HG02798 (cell line): ENCODE measurements at regions not wholly inside any gene's neighbourhood (a gene's known extent, or its start where the extent isn't known, plus 50 kb on each side); places are given as distances from the start of the nearest gene placed in this dataset.
"Not testable (repeated sequence)": the region's sequence is repeated elsewhere in the genome, so short reads cannot be mapped to it uniquely, and the experiment has no call there.

Experiments used
- ATAC-seq: cut with Tn5 transposase; IDR thresholded peaks from one replicate; pipeline ENCODE4 v1.9.1; 2021; ENCODE audit warnings: mild to moderate bottlenecking; ENCODE audit not compliant: unreplicated experiment, poor library complexity

GRCh38 chr7:124261710-124262109 lies 228.8 kb upstream of the TMEM229A start:
- no peak for ATAC-seq

GRCh38 chr7:124257638-124258308 lies 224.9 kb upstream of the TMEM229A start:
- ATAC-seq: no peak

- ATAC-seq: no peak
Measured at GRCh38 chr7:124255041-124255655, 222.3 kb upstream of the TMEM229A start.

DNA sequence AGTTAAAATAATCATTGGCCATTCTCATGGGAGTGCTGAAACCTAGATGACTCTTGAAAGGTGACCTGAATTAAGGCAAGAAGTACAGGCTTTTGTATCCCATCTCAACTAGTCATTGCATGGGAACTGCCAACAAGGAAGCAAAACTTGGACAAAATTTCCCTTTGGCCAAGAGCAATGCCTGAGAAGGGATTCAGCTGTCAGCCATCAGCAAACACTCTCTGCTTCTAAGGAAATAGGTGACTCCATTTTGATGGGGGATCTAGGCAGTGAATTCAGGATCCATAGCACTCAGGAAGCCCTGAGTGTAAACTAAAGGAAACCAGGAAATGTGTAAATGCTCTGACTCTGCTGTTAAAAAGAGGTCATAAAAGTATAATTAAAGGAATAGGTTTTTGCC lies 221.5 kb upstream of the TMEM229A start:
- no peak for ATAC-seq

- ATAC-seq: no peak
Measured at GRCh38 chr7:124251636-124252035, 218.8 kb upstream of the TMEM229A start.

DNA sequence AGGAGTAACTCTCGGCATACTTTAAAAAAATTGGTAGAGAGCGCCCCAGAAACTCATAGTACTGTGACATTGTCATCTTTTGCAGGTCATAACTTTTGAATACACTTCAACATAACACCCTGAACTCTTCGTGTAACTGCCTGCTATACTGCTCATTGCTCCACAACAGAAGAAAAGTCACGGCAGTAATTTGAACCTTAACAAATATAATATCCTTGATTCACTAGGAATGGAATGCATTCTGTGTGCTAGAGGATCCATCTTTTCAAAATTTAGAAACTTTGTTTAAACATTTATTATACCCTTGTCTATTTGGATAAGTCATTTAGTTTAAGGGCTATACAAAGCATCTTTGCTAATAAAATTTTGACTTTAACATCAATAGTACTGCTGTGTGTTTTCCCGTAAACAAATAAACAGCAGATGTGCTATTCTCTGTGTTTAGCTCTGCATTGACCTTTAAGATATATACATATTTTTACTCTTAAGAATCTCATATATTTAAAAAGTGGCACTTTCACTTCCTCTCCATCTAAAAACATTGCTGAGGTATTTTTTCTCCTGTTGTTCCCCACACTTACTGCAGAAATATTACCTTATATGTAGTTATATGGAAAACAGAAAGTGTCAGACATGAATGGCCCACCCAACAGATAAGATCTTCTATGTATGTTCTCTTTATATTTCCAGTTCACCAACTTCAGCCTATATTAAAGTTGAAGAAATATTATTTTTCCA lies 217.6 kb upstream of the TMEM229A start:
- no peak for ATAC-seq

GRCh38 chr7:124247691-124248090 lies 214.8 kb upstream of the TMEM229A start:
- no peak for ATAC-seq

DNA sequence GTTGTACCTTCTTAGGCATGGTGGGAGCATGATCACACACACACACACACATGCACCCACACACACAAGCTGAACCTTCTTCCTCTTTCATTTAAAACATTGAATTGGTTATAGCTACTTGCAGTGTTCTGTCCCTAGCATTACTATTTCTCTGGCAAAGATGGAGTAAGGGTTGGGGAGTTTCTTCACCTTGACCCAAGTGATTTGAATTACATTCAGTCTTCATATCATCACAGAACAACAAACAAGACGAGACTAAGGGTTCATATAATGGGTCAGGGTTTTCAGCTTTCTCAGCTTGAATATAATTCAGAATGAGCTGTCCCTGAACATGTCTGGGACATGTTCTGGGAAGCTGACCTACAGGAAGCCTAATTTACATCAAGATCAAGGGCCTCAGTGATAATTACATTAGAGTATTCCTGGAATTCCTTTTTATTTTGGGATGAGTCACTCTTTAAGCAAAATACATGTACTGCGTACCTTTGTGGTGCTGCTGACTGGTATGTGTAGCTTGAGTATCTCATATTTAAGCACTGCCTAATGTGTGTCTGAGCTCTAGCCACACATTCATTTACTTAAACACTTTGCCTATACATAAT lies 213.5 kb upstream of the TMEM229A start:
- no peak for ATAC-seq

- ATAC-seq: not testable (repeated sequence)
Measured at GRCh38 chr7:124244469-124244868, 211.6 kb upstream of the TMEM229A start.

- ATAC-seq: no peak
Measured at GRCh38 chr7:124219681-124220080, 186.8 kb upstream of the TMEM229A start.

DNA sequence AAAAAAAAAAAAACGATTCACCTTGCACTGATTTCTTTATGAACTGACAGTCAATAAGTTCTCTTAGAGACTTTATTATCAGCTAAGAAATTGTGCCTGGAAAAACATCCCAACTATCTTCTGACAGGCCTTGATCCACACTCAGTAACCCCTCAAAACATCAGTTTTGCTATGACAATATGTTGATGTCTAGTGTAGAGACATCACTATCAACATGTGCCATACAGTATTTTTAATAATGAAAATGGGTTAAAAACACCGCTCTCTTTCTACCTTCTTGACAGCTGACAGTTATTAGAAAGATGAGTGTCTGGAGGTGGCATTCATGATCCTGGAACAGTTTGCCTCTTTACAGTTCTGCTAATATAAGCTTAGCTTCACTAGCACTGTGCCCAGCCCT lies 175.8 kb upstream of the TMEM229A start:
- ATAC-seq: peak; percentile 4

- ATAC-seq: peak; percentile 89
Measured at GRCh38 chr7:124208173-124208572, 175.3 kb upstream of the TMEM229A start.

DNA sequence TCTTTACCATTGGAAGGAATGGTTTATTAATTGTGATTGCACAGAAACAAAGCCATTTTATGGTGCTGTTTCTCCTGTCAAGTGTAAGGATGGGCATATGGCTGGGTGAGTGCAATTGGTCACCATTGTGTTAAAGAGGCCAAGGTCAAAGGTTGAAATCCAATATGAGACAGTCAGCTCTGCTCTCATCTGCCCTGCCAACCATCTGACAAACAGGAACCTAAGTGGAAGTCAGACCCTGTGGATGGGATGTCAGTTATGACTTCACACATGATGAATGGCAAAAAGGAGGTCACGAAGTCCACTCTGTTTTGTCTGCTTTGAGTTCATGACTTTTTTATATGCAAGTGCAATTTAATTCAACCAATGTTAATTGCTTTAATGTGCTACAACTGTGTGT lies 172.7 kb upstream of the TMEM229A start:
- no peak for ATAC-seq

- no peak for ATAC-seq
Measured at GRCh38 chr7:124202546-124202945, 169.7 kb upstream of the TMEM229A start.

- no peak for ATAC-seq
Measured at GRCh38 chr7:124201768-124202349, 169.0 kb upstream of the TMEM229A start.

DNA sequence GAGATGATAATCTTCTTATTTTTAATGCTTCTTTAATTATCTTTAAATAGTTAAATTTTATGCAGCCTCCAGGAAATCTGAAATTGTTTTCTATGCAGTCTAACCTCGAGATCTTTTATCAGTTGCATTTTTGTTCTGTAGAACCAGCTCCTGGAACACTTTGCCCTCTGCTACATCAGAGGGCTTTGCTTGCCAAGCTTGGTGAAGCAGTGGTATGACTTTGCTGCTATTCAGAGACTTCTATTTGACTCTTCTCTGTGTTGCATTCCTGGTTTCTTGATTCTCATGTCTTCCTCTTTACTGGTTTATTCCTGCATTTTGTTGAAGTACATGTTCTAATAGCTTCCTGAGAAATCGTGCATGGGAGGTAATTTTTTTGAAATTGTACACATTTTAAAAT lies 163.7 kb upstream of the TMEM229A start:
- no peak for ATAC-seq

DNA sequence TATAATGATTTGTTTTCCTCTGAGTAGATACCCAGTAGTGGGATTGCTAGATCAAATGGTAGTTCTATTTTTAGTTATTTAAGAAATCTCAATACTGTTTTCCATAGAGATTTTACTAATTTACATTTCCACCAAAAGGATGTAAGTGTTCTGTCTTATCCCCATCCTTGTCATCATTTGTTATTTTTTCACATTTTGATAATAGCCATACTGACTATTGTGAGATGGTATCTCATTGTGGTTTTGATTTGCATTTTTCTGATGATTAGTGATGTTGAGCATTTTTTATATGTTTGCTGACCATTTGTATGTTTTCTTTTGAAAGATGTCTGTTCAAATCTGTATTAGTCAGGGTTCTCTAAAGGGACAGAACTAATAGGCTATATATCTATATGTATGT lies 160.0 kb upstream of the TMEM229A start:
- ATAC-seq: no peak

DNA sequence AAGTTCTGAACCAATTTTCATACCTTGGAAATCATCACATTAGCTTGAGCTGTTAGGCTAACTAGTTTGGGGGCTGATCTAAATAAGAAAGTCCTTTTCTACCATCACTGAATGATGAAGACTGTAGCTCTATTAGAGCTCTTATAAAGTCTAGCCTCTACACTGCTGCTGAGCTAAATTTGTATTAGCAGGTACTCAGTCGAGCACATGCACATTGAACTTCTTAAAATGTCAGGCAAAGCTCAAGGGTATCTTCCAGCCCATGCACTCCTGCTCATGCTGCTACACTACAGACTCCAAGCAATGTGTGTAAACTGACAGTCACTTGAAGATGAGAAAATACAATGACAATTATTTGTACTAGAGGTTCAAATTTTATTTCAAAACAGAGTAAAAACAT lies 158.8 kb upstream of the TMEM229A start:
- ATAC-seq: no peak

DNA sequence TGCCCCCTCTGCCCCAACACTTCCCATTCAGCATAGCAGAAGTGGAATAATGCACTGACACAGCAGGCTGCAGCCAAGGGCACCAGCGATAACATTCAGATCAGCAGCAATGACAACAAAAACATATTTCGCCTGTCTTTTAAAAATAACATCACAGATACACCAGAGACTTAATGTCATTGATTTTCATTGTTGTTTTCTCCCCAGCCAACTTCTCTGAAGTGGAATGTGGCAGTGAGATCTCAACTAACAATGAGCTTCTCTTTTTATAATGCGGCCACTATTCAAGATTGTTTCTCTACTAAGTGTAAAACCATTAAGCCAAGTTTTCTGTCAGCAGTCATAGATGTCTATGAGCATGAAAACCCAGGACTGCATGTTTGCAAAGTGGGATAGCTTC lies 158.2 kb upstream of the TMEM229A start:
- no peak for ATAC-seq

- no peak for ATAC-seq
Measured at GRCh38 chr7:124188576-124188975, 155.7 kb upstream of the TMEM229A start.

DNA sequence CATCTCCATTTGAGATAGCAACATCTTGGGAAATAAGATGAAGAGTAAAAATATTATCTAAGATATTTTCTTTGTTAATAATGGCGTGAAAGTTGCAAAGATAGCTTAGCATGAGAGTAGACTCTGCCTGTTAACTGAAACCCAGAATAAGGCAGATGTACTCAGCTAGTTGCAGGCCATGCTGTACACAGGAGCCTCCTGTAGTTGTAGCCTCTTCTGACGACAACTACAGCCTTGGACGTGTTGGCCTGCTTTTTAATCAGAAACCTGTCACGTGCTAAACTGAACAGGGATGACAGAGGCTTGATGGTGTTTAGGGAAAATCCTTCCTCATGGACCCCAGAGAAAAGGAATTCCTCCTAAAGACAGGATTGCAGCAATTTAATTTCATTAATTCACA lies 155.1 kb upstream of the TMEM229A start:
- ATAC-seq: no peak
